ENCODE measurements at regions not wholly inside any gene's neighbourhood (a gene's known extent, or its start where the extent isn't known, plus 50 kb on each side); places are given as distances from the start of the nearest gene placed in this dataset.

- DNase-seq, result no peak
- Histone ChIP-seq H3K9ac (ENCODE audit: insufficient read depth, low read length, poor library complexity, severe bottlenecking) (no peak overlapping the region), H4K20me1 (ENCODE audit: insufficient read depth, low read length) (no peaks in the 10 kb centered on the region), H3K79me2 (ENCODE audit: insufficient read depth, low read length) (no peaks in the 10 kb centered on the region), H3K27ac (ENCODE audit: low read depth in 1 of 2, low read length in 2 of 2) (no peak overlapping the region), H3K27me3 (ENCODE audit: control insufficient read depth in 2 of 2, insufficient read depth in 2 of 2, low read length in 2 of 2) (no peaks in the 10 kb centered on the region), H2AFZ (ENCODE audit: insufficient read depth, low read depth, low read length, poor library complexity, severe bottlenecking) (no peak overlapping the region), H3K4me1 (ENCODE audit: control insufficient read depth in 1 of 2, insufficient read depth in 2 of 2, low read length in 2 of 2) (no peaks in the 10 kb centered on the region), H3K9me3 (replicated peaks in 1 of 2; ENCODE audit: control insufficient read depth in 1 of 2, insufficient read depth in 1 of 2, low read length in 2 of 2) (peaks cover 0 to 6% of the 10 kb centered on the region in 2 donors), H3K4me2 (replicated peaks; ENCODE audit: extremely low read depth, low read length, poor library complexity, severe bottlenecking) (no peak overlapping the region), H3K4me3 (replicated peaks in 1 of 3; ENCODE audit: low read depth in 2 of 3, low read length in 3 of 3) (no peak overlapping the region), H3K36me3 (replicated peaks in 1 of 2; ENCODE audit: control insufficient read depth in 1 of 2, insufficient read depth in 2 of 2, low read length in 2 of 2) (no peaks in the 10 kb centered on the region)
- no peak overlapping the region for H3K4me3 Mint-ChIP-seq
- no peak overlapping the region for H3K27ac Mint-ChIP-seq
- H3K4me1 Mint-ChIP-seq, result no peaks in the 10 kb centered on the region
- H3K9me3 Mint-ChIP-seq, result peaks cover 0 to 15% (median 3%) of the 10 kb centered on the region in 7 donors
- TF ChIP-seq, protein P1, sequence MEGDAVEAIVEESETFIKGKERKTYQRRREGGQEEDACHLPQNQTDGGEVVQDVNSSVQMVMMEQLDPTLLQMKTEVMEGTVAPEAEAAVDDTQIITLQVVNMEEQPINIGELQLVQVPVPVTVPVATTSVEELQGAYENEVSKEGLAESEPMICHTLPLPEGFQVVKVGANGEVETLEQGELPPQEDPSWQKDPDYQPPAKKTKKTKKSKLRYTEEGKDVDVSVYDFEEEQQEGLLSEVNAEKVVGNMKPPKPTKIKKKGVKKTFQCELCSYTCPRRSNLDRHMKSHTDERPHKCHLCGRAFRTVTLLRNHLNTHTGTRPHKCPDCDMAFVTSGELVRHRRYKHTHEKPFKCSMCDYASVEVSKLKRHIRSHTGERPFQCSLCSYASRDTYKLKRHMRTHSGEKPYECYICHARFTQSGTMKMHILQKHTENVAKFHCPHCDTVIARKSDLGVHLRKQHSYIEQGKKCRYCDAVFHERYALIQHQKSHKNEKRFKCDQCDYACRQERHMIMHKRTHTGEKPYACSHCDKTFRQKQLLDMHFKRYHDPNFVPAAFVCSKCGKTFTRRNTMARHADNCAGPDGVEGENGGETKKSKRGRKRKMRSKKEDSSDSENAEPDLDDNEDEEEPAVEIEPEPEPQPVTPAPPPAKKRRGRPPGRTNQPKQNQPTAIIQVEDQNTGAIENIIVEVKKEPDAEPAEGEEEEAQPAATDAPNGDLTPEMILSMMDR (IDR thresholded peaks at IDR 0.05), result no peak
- no peaks in the 10 kb centered on the region for H3K27me3 Mint-ChIP-seq (ENCODE audit: low read depth in 3 of 3)
- no peaks in the 10 kb centered on the region for H3K36me3 Mint-ChIP-seq
- no CpG with 5 or more reads among the region's 3 CpGs for WGBS (ENCODE audit: insufficient coverage)
- intact Hi-C loops (cut with micrococcal nuclease), result no loop called here
These were observed 607.8 kb downstream of the SI start for GRCh38 chr3:164470471-164470870.

DNA sequence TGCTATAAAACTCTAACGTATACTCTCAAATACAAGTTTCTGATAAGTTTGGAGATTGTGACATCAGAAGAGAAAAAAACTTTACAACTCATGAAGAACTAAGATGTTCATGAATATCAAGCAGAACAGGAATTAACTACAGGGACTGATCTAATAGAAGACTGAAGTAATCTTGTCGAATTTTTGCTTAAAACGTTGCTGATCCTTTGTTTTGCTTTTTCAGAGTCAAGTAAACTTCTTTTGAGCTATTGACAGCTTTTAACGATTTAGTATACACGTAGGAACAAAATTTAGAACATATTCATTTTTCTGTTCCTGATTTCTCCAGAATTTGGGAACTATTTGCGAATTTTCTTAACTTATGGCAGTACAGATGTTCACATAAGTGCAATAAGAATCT, 610.2 kb downstream of the SI start:
- TF ChIP-seq, protein P1 (IDR thresholded peaks at IDR 0.05), result no peak
- no peak overlapping the region for H3K4me2 ChIP-seq (replicated peaks; ENCODE audit: extremely low read depth, low read length, poor library complexity, severe bottlenecking)
- H3K4me3 ChIP-seq (replicated peaks in 1 of 3; ENCODE audit: low read depth in 2 of 3, low read length in 3 of 3), result no peak overlapping the region
- Mint-ChIP-seq H3K27me3 (ENCODE audit: low read depth in 3 of 3) (no peaks in the 10 kb centered on the region), H3K9me3 (peaks cover 0 to 15% (median 4%) of the 10 kb centered on the region in 7 donors), H3K27ac (no peak overlapping the region), H3K4me3 (no peak overlapping the region), H3K4me1 (no peaks in the 10 kb centered on the region), H3K36me3 (no peaks in the 10 kb centered on the region)
- H3K36me3 ChIP-seq (replicated peaks in 1 of 2; ENCODE audit: control insufficient read depth in 1 of 2, insufficient read depth in 2 of 2, low read length in 2 of 2), result no peaks in the 10 kb centered on the region
- H4K20me1 ChIP-seq (ENCODE audit: insufficient read depth, low read length), result no peaks in the 10 kb centered on the region
- no peaks in the 10 kb centered on the region for H3K79me2 ChIP-seq (ENCODE audit: insufficient read depth, low read length)
- no peak for DNase-seq
- no peak overlapping the region for H3K9ac ChIP-seq (ENCODE audit: insufficient read depth, low read length, poor library complexity, severe bottlenecking)
- peaks cover 0 to 6% of the 10 kb centered on the region in 2 donors for H3K9me3 ChIP-seq (replicated peaks in 1 of 2; ENCODE audit: control insufficient read depth in 1 of 2, insufficient read depth in 1 of 2, low read length in 2 of 2)
- intact Hi-C loops (cut with micrococcal nuclease), result no loop called here
- no peaks in the 10 kb centered on the region for H3K27me3 ChIP-seq (ENCODE audit: control insufficient read depth in 2 of 2, insufficient read depth in 2 of 2, low read length in 2 of 2)
- H3K27ac ChIP-seq (ENCODE audit: low read depth in 1 of 2, low read length in 2 of 2), result no peak overlapping the region
- no peaks in the 10 kb centered on the region for H3K4me1 ChIP-seq (ENCODE audit: control insufficient read depth in 1 of 2, insufficient read depth in 2 of 2, low read length in 2 of 2)
- 70% methylated on average over 2 of the region's 6 CpGs for WGBS (ENCODE audit: insufficient coverage)
- H2AFZ ChIP-seq (ENCODE audit: insufficient read depth, low read depth, low read length, poor library complexity, severe bottlenecking), result no peak overlapping the region

All from CD14-positive monocyte (primary cell).